GM23338 (cell line): ENCODE measurements at regions not wholly inside any gene's neighbourhood (a gene's known extent, or its start where the extent isn't known, plus 50 kb on each side); places are given as distances from the start of the nearest gene placed in this dataset.

Experiments used
- ATAC-seq: fragments of 200-7000 bp; cut with Tn5 transposase; 3 replicates; pipeline ENCODE4 v1.9.1; 2020
- DNase-seq: peaks from one replicate; pipeline ENCODE4 v3.0.0-alpha.2; 2015; ENCODE audit warnings: low spot score
- H2AFZ ChIP-seq: fragments of 200-600 bp; sonication (generic); 2 replicates; pipeline ENCODE4 v1.8.0; 2016; ENCODE audit warnings: antibody characterized with exemption, mild to moderate bottlenecking, moderate library complexity
- H3F3A ChIP-seq: fragments of 200-600 bp; sonication (generic); replicated peaks from 2 replicates; pipeline ENCODE4 v1.8.0; 2017; ENCODE audit warnings: antibody characterized with exemption, mixed run types, low read depth
- H3K27ac ChIP-seq: fragments of 200-600 bp; sonication (generic); 2 replicates; pipeline ENCODE4 v1.6.1; 2016; ENCODE audit warnings: low read depth
- H3K27me3 ChIP-seq: fragments of 200-600 bp; sonication (generic); 2 replicates; pipeline ENCODE4 v1.8.0; 2016; ENCODE audit warnings: mild to moderate bottlenecking, mixed run types, moderate library complexity; ENCODE audit not compliant: insufficient read depth
- H3K36me3 ChIP-seq: fragments of 200-600 bp; sonication (generic); 2 replicates; pipeline ENCODE4 v1.8.0; 2016; ENCODE audit warnings: mild to moderate bottlenecking; ENCODE audit not compliant: insufficient read depth
- H3K4me1 ChIP-seq: fragments of 200-600 bp; sonication (generic); 2 replicates; pipeline ENCODE4 v1.8.0; 2016; ENCODE audit warnings: mild to moderate bottlenecking, moderate library complexity; ENCODE audit not compliant: insufficient read depth
- H3K4me2 ChIP-seq: fragments of 200-600 bp; sonication (generic); 2 replicates; pipeline ENCODE4 v1.7.1; 2017; ENCODE audit warnings: mixed run types
- H3K4me3 ChIP-seq: fragments of 200-600 bp; sonication (generic); 2 replicates; pipeline ENCODE4 v1.6.1; 2016; ENCODE audit warnings: mixed run types
- H3K79me2 ChIP-seq: fragments of 200-600 bp; sonication (generic); replicated peaks from 2 replicates; pipeline ENCODE4 v1.8.0; 2017; ENCODE audit warnings: mild to moderate bottlenecking; ENCODE audit not compliant: insufficient read depth
- H3K9me2 ChIP-seq: fragments of 200-600 bp; sonication (generic); 2 replicates; pipeline ENCODE4 v1.8.0; 2017; ENCODE audit not compliant: insufficient read depth
- H4K20me1 ChIP-seq: fragments of 200-600 bp; sonication (generic); replicated peaks from 2 replicates; pipeline ENCODE4 v1.8.0; 2017; ENCODE audit warnings: mild to moderate bottlenecking; ENCODE audit not compliant: insufficient read depth
- H3K27ac Mint-ChIP-seq: 2 replicates; pipeline ENCODE4 v1.8.0; 2020; ENCODE audit warnings: inconsistent platforms, mild to moderate bottlenecking, moderate library complexity, mixed read lengths
- H3K27me3 Mint-ChIP-seq: 3 replicates; pipeline ENCODE4 v1.8.0; 2022; ENCODE audit warnings: low read depth, mild to moderate bottlenecking, moderate library complexity, mixed read lengths, inconsistent platforms; ENCODE audit not compliant: insufficient read depth, poor library complexity
- H3K36me3 Mint-ChIP-seq: 3 replicates; pipeline ENCODE4 v1.8.0; 2021; ENCODE audit warnings: low read depth, mild to moderate bottlenecking, inconsistent platforms, moderate library complexity, mixed read lengths
- H3K4me1 Mint-ChIP-seq: 3 replicates; pipeline ENCODE4 v1.8.0; 2020; ENCODE audit warnings: mild to moderate bottlenecking, inconsistent platforms, mixed read lengths
- H3K4me3 Mint-ChIP-seq: 3 replicates; pipeline ENCODE4 v1.8.0; 2021; ENCODE audit warnings: moderate library complexity, mild to moderate bottlenecking, inconsistent platforms, mixed read lengths
- H3K9me3 Mint-ChIP-seq: 3 replicates; pipeline ENCODE4 v1.8.0; 2020; ENCODE audit warnings: moderate library complexity, mild to moderate bottlenecking, inconsistent platforms, mixed read lengths
- CREB1 ChIP-seq: fragments of 250-450 bp; sonication (Bioruptor Pico); IDR thresholded peaks from 2 replicates; pipeline ENCODE4 v1.5.0; 2020; ENCODE audit warnings: low read depth, mild to moderate bottlenecking, moderate library complexity
- CTCF ChIP-seq, 2 experiments: fragments of 200-600 bp in 1 of 2; sonication (generic) in 1 of 2; conservative IDR thresholded peaks; 2 replicates each; pipeline versions ENCODE4 v1.5.1 to v1.6.1; 2016 to 2017; ENCODE audit warnings: antibody characterized with exemption in 2 of 2, low read depth in 2 of 2, mild to moderate bottlenecking in 2 of 2, moderate library complexity in 1 of 2
- ETS1 ChIP-seq: IDR thresholded peaks from 2 replicates; pipeline ENCODE4 v1.6.1; 2016; ENCODE audit warnings: antibody characterized with exemption
- EZH2 ChIP-seq: fragments of 200-600 bp; sonication (generic); IDR thresholded peaks from one replicate; pipeline ENCODE4 v1.8.0; 2017; ENCODE audit warnings: antibody characterized with exemption, mild to moderate bottlenecking, low read depth; ENCODE audit not compliant: unreplicated experiment
- EZH2phosphoT487 ChIP-seq: fragments of 200-600 bp; sonication (generic); IDR thresholded peaks from one replicate; pipeline ENCODE4 v1.8.1; 2018; ENCODE audit warnings: antibody characterized with exemption; ENCODE audit not compliant: unreplicated experiment
- JUNB ChIP-seq: IDR thresholded peaks from one replicate; pipeline ENCODE4 v1.6.1; 2016; ENCODE audit warnings: antibody characterized with exemption; ENCODE audit not compliant: unreplicated experiment
- NANOG ChIP-seq: IDR thresholded peaks from 2 replicates; pipeline ENCODE4 v1.6.1; 2016; ENCODE audit warnings: antibody characterized with exemption, borderline replicate concordance
- POLR2AphosphoS5 ChIP-seq: IDR thresholded peaks from 2 replicates; pipeline ENCODE4 v1.6.1; 2016; ENCODE audit warnings: antibody characterized with exemption, low read depth
- REST ChIP-seq: IDR thresholded peaks from one replicate; pipeline ENCODE4 v1.6.1; 2018; ENCODE audit warnings: antibody characterized with exemption; ENCODE audit not compliant: unreplicated experiment
- STAT1 ChIP-seq: IDR thresholded peaks from one replicate; pipeline ENCODE4 v1.6.1; 2016; ENCODE audit warnings: antibody characterized with exemption; ENCODE audit not compliant: unreplicated experiment
- ZNF114 ChIP-seq: fragments of 250-450 bp; sonication (Bioruptor Pico); IDR thresholded peaks from 2 replicates; pipeline ENCODE4 v1.5.0; 2020; ENCODE audit warnings: mild to moderate bottlenecking, moderate library complexity
- ZNF331 ChIP-seq: fragments of 250-450 bp; sonication (Bioruptor Pico); IDR thresholded peaks from 2 replicates; pipeline ENCODE4 v1.5.0; 2020; ENCODE audit warnings: low read depth, mild to moderate bottlenecking, moderate library complexity
- ZNF462 ChIP-seq: fragments of 250-450 bp; sonication (Bioruptor Pico); IDR thresholded peaks from 2 replicates; pipeline ENCODE4 v1.5.0; 2020; ENCODE audit warnings: mild to moderate bottlenecking, moderate library complexity

GRCh38 chr1:182288749-182289604, 102.6 kb downstream of the GLUL start:
- no peak for ATAC-seq
- no peak overlapping the region for H3K4me3 Mint-ChIP-seq

More at GRCh38 chr1:182288749-182289604, 102.6 kb downstream of the GLUL start:
- Mint-ChIP-seq H3K27ac (no peak overlapping the region), H3K9me3 (no peaks in the 10 kb centered on the region), H3K4me1 (no peaks in the 10 kb centered on the region), H3K27me3 (no peaks in the 10 kb centered on the region), H3K36me3 (no peaks in the 10 kb centered on the region)
- Histone ChIP-seq H3K9me2 (no peaks in the 10 kb centered on the region; the same call in none of the 2 replicates), H3K36me3 (no peaks in the 10 kb centered on the region), H3K79me2 (no peaks in the 10 kb centered on the region), H3K27ac (no peak overlapping the region), H3K4me3 (no peak overlapping the region), H3K4me1 (no peaks in the 10 kb centered on the region), H3F3A (no peaks in the 10 kb centered on the region), H2AFZ (no peak overlapping the region), H3K4me2 (no peak overlapping the region), H4K20me1 (no peaks in the 10 kb centered on the region), H3K27me3 (no peaks in the 10 kb centered on the region)
- DNase-seq, result no peak
- TF ChIP-seq ZNF114, result no peak
- TF ChIP-seq ZNF462 (CRISPR knock-in tag), result no peak
- no peak for TF ChIP-seq ETS1
- no peak for TF ChIP-seq EZH2phosphoT487
- no peak for TF ChIP-seq ZNF331 (CRISPR knock-in tag)
- TF ChIP-seq REST, result no peak
- TF ChIP-seq NANOG, result no peak
- TF ChIP-seq POLR2AphosphoS5, result no peak
- TF ChIP-seq CREB1 (CRISPR knock-in tag), result no peak
- no peak for TF ChIP-seq EZH2
- no peak for TF ChIP-seq STAT1
- TF ChIP-seq CTCF (conservative IDR thresholded peaks at IDR 0.05; ENCODE audit: low read depth in 2 of 2), result no peak
- TF ChIP-seq JUNB, result no peak
